Spinal cord (tissue), 10 donors: ENCODE measurements at regions not wholly inside any gene's neighbourhood (a gene's known extent, or its start where the extent isn't known, plus 50 kb on each side); places are given as distances from the start of the nearest gene placed in this dataset. TPM values are rescaled to one million over a fixed set of nuclear protein-coding genes. Genes with fewer than 3 reads are reported as not detected.

Experiments
- DNase-seq, 6 donors: peaks; one replicate each; pipeline versions ENCODE4 v3.0.0 to v3.0.0-alpha.2; 2013 to 2015; ENCODE audit warnings: low spot score in 6 of 6, low read depth in 4 of 6
- H3K27ac ChIP-seq: one replicate; pipeline ENCODE4 v1.5.1; 2013; ENCODE audit warnings: low read depth, low read length, control low read depth
- H3K27me3 ChIP-seq: one replicate; pipeline ENCODE4 v1.6.1; 2013; ENCODE audit warnings: low read length; ENCODE audit not compliant: control insufficient read depth, insufficient read depth
- H3K36me3 ChIP-seq: one replicate; pipeline ENCODE4 v1.6.1; 2013; ENCODE audit warnings: low read length; ENCODE audit not compliant: control insufficient read depth, insufficient read depth
- H3K4me1 ChIP-seq: one replicate; pipeline ENCODE4 v1.6.1; 2013; ENCODE audit warnings: low read length; ENCODE audit not compliant: control insufficient read depth, insufficient read depth
- H3K4me3 ChIP-seq: one replicate; pipeline ENCODE4 v1.5.1; 2013; ENCODE audit warnings: low read depth, low read length, control low read depth
- H3K9me3 ChIP-seq: one replicate; pipeline ENCODE4 v1.6.1; 2013; ENCODE audit warnings: low read length; ENCODE audit not compliant: control insufficient read depth, insufficient read depth
- WGBS: methylation state at CpG from one replicate; pipeline ENCODE4 v1.1.5; 2013; ENCODE audit warnings: missing lambda C conversion rate; ENCODE audit not compliant: insufficient coverage; 5-methylcytosine and 5-hydroxymethylcytosine counted together
- small RNA-seq: library from RNA; depleted of rRNA; stranded (forward); fragments of <200 nt; gene quantifications from one replicate; pipeline ENCODE3, GENCODE V24; 2014; ENCODE audit warnings: low replicate concordance
- donor health status: healthy.

- 32% methylated on average over 5 of the region's 6 CpGs for WGBS
- DNase-seq: peak in 4 of 6 donors; percentile 26 to 94 (median 64)
- Histone ChIP-seq H3K36me3 (no peaks in the 10 kb centered on the region), H3K27me3 (no peaks in the 10 kb centered on the region), H3K27ac (no peak overlapping the region), H3K4me1 (no peaks in the 10 kb centered on the region), H3K4me3 (no peak overlapping the region), H3K9me3 (no peaks in the 10 kb centered on the region)
Observed at GRCh38 chr9:84207491-84207951, 133.0 kb downstream of the SLC28A3 start.

GRCh38 chr9:84212246-84212645 lies 128.3 kb downstream of the SLC28A3 start:
- no peaks in the 10 kb centered on the region for H3K27me3 ChIP-seq
- no peak overlapping the region for H3K27ac ChIP-seq
- no peaks in the 10 kb centered on the region for H3K36me3 ChIP-seq
- no CpG with 5 or more reads among the region's 3 CpGs for WGBS
- no peak overlapping the region for H3K4me3 ChIP-seq
- no peaks in the 10 kb centered on the region for H3K9me3 ChIP-seq
- H3K4me1 ChIP-seq: no peaks in the 10 kb centered on the region
- DNase-seq: no peak

DNA sequence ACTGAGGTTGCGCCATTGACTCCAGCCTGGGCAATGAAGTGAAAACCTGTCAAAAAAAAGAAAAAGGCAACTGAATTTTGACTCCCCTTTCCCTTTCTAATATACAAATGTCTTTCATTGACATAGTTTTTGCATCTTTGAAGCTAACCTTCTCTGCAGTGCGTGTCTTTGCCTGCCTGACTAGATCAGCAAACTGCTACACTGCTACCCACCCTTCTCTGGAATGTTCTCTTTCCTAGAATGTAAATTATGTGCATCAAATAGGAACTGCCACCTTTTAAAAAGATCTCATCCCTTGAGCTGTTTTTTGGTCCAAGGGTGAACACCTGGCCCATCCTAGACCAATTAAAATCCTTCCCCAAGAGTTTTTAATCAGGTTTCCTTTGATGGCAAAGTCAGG lies 127.6 kb downstream of the SLC28A3 start:
- H3K4me3 ChIP-seq: no peak overlapping the region
- H3K9me3 ChIP-seq: no peaks in the 10 kb centered on the region
- WGBS: 100% methylated on average over 1 of the region's 2 CpGs
- DNase-seq: no peak
- H3K27ac ChIP-seq: no peak overlapping the region
- H3K36me3 ChIP-seq: no peaks in the 10 kb centered on the region
- no peaks in the 10 kb centered on the region for H3K4me1 ChIP-seq
- H3K27me3 ChIP-seq: no peaks in the 10 kb centered on the region

GRCh38 chr9:84216151-84216550 lies 124.4 kb downstream of the SLC28A3 start:
- Histone ChIP-seq H3K9me3 (no peaks in the 10 kb centered on the region), H3K27ac (no peak overlapping the region), H3K4me3 (no peak overlapping the region), H3K27me3 (no peaks in the 10 kb centered on the region), H3K4me1 (no peaks in the 10 kb centered on the region), H3K36me3 (no peaks in the 10 kb centered on the region)
- no peak for DNase-seq
- WGBS: no CpG with 5 or more reads among the region's 2 CpGs

GRCh38 chr9:84218322-84218721 lies 122.2 kb downstream of the SLC28A3 start:
- Histone ChIP-seq H3K9me3 (peaks cover 2% of the 10 kb centered on the region), H3K36me3 (no peaks in the 10 kb centered on the region), H3K27me3 (no peaks in the 10 kb centered on the region), H3K4me3 (no peak overlapping the region), H3K4me1 (no peaks in the 10 kb centered on the region), H3K27ac (no peak overlapping the region)
- WGBS: 67% methylated on average over 4 of the region's 4 CpGs
- peak in 1 of 6 donors; percentile 7 for DNase-seq

GRCh38 chr9:84224246-84224645 lies 116.3 kb downstream of the SLC28A3 start:
- Histone ChIP-seq H3K4me1 (no peaks in the 10 kb centered on the region), H3K27me3 (no peaks in the 10 kb centered on the region), H3K9me3 (peaks cover 2% of the 10 kb centered on the region), H3K4me3 (no peak overlapping the region), H3K27ac (no peak overlapping the region), H3K36me3 (no peaks in the 10 kb centered on the region)
- DNase-seq: no peak
- 44% methylated on average over 2 of the region's 5 CpGs for WGBS

Small RNA genes in the stretch of these regions (small RNA-seq; reads per million reads assigned to genes)
- not detected for gene AL390838.2
